Neuronal stem cell (in vitro differentiated cells): ENCODE measurements at regions not wholly inside any gene's neighbourhood (a gene's known extent, or its start where the extent isn't known, plus 50 kb on each side); places are given as distances from the start of the nearest gene placed in this dataset.
A peak's percentile ranks its signal among the peaks of the same experiment; 100 is the strongest.

ENCODE experiments used
- DNase-seq: peaks from one replicate; pipeline ENCODE4 v3.0.0-alpha.2; 2013; ENCODE audit warnings: low spot score
- H2AFZ ChIP-seq: one replicate; pipeline ENCODE4 v1.6.1; 2013; ENCODE audit warnings: mild to moderate bottlenecking, low read length, inconsistent platforms
- H2AK5ac ChIP-seq: 2 replicates; pipeline ENCODE4 v1.6.1; 2013; ENCODE audit warnings: low read depth, mild to moderate bottlenecking, inconsistent platforms, low read length, moderate library complexity, mixed read lengths
- H2BK120ac ChIP-seq: 2 replicates; pipeline ENCODE4 v1.6.1; 2013; ENCODE audit warnings: low read depth, mild to moderate bottlenecking, inconsistent platforms, low read length, moderate library complexity, mixed read lengths
- H2BK12ac ChIP-seq: one replicate; pipeline ENCODE4 v1.6.1; 2013; ENCODE audit warnings: low read length, inconsistent platforms
- H2BK15ac ChIP-seq: 2 replicates; pipeline ENCODE4 v1.6.1; 2013; ENCODE audit warnings: mild to moderate bottlenecking, low read length, inconsistent platforms, mixed read lengths
- H2BK5ac ChIP-seq: one replicate; pipeline ENCODE4 v1.6.1; 2013; ENCODE audit warnings: inconsistent platforms, mild to moderate bottlenecking, low read length, moderate library complexity
- H3K14ac ChIP-seq: one replicate; pipeline ENCODE4 v1.6.1; 2013; ENCODE audit warnings: low read length, inconsistent platforms
- H3K18ac ChIP-seq: 2 replicates; pipeline ENCODE4 v1.6.1; 2013; ENCODE audit warnings: low read length, inconsistent platforms
- H3K23ac ChIP-seq: 2 replicates; pipeline ENCODE4 v1.6.1; 2013; ENCODE audit warnings: low read depth, mild to moderate bottlenecking, mixed read lengths, low read length, inconsistent platforms; ENCODE audit not compliant: poor library complexity
- H3K27ac ChIP-seq: replicated peaks from 3 replicates; pipeline ENCODE4 v1.5.1; 2013; ENCODE audit warnings: low read length, inconsistent platforms
- H3K27me3 ChIP-seq, 3 experiments: 2 replicates each; pipeline ENCODE4 v1.6.1; 2013; ENCODE audit warnings: low read length in 3 of 3, mild to moderate bottlenecking in 2 of 3, inconsistent platforms in 1 of 3, low read depth in 1 of 3, mixed read lengths in 1 of 3, moderate library complexity in 1 of 3; ENCODE audit not compliant: control insufficient read depth in 3 of 3, insufficient read depth in 3 of 3
- H3K36me3 ChIP-seq, 2 donors: replicated peaks in 1 of 2; 2 replicates each; pipeline ENCODE4 v1.6.1; 2013; ENCODE audit warnings: low read length in 2 of 2; ENCODE audit not compliant: control insufficient read depth in 2 of 2, insufficient read depth in 2 of 2
- H3K4ac ChIP-seq: 2 replicates; pipeline ENCODE4 v1.6.1; 2013; ENCODE audit warnings: inconsistent platforms, mild to moderate bottlenecking, low read length, moderate library complexity
- H3K4me1 ChIP-seq, 2 donors: 1 replicate in 1 of 2; 2 replicates in 1 of 2; pipeline ENCODE4 v1.6.1; 2013; ENCODE audit warnings: low read length in 2 of 2, low read depth in 1 of 2; ENCODE audit not compliant: control insufficient read depth in 2 of 2, insufficient read depth in 1 of 2
- H3K4me2 ChIP-seq: one replicate; pipeline ENCODE4 v1.6.1; 2013; ENCODE audit warnings: mild to moderate bottlenecking, low read length, inconsistent platforms; ENCODE audit not compliant: insufficient read depth, poor library complexity, severe bottlenecking
- H3K4me3 ChIP-seq, 2 donors: 2 replicates each; pipeline ENCODE4 v1.5.1; 2013; ENCODE audit warnings: low read length in 2 of 2, mild to moderate bottlenecking in 2 of 2, inconsistent platforms in 1 of 2, moderate library complexity in 1 of 2
- H3K79me1 ChIP-seq: one replicate; pipeline ENCODE4 v1.6.1; 2013; ENCODE audit warnings: low read depth, mild to moderate bottlenecking, inconsistent platforms, low read length, moderate library complexity
- H3K9ac ChIP-seq: one replicate; pipeline ENCODE4 v1.6.1; 2013; ENCODE audit warnings: mild to moderate bottlenecking, low read depth, low read length, inconsistent platforms; ENCODE audit not compliant: poor library complexity
- H3K9me3 ChIP-seq, 2 donors: replicated peaks in 1 of 2; 2 replicates each; pipeline versions ENCODE3 to v1.6.1; 2013; ENCODE audit warnings: low read length in 2 of 2, mild to moderate bottlenecking in 2 of 2, inconsistent platforms in 1 of 2, low read depth in 1 of 2, mixed read lengths in 1 of 2, moderate library complexity in 1 of 2; ENCODE audit not compliant: control insufficient read depth in 2 of 2, insufficient read depth in 1 of 2
- H4K8ac ChIP-seq: one replicate; pipeline ENCODE4 v1.6.1; 2013; ENCODE audit warnings: low read depth, mild to moderate bottlenecking, inconsistent platforms, low read length, moderate library complexity
- H4K91ac ChIP-seq: one replicate; pipeline ENCODE4 v1.6.1; 2013; ENCODE audit warnings: low read length, low read depth, mild to moderate bottlenecking, inconsistent platforms; ENCODE audit not compliant: poor library complexity
- WGBS, 2 donors: extraction: QIAGEN DNeasy Blood & Tissue Kit; methylation state at CpG; one replicate each; pipeline ENCODE4 v1.1.7; 2013; ENCODE audit warnings: missing lambda C conversion rate in 2 of 2, mixed read lengths in 1 of 2; ENCODE audit not compliant: insufficient read length in 2 of 2, insufficient replicate concordance in 1 of 2; ENCODE audit errors: extremely low coverage in 2 of 2; 5-methylcytosine and 5-hydroxymethylcytosine counted together

DNA sequence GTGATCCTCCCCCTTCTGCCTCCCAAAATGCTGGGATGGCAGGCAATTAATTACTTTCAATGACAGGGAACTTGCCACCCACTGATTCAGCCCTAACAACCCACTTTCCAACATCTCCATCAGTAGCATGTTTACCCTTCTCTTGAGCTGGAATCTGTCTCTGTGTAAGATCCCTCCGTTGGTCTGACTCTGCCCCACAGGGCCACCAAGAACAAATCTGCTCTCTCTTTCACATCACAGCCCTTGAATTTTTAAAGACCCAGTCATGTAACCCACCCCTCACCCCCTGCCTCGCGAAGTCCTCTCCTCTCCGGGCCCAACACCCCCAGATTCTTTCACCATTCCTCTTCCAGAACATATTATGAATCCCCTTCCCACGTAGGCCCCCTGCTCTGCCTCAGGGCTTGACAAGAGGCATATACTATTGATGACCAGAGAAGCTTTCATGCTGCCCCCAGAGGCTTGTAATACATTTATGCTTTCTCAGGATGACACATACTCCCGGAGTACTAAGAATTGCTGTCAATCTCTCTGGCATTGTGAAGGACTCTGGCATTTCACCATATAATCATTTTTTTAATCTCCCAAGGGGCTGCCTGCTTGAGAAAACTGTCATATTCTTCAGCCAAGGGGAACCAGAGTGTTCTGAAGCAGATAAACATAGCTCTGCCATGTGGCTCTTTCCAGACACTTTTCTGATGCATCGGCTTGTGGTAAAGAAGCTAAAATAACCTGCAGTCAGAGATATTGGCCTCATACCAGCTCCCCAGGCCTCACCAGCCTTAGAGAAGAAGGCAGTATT lies 179.2 kb upstream of the AUTS2 start:
- H3K4me1 ChIP-seq = no peaks in the 10 kb centered on the region
- no peak overlapping the region for H3K27ac ChIP-seq
- H2BK5ac ChIP-seq = no peak overlapping the region
- H3K9me3 ChIP-seq = no peaks in the 10 kb centered on the region
- no peak overlapping the region for H3K9ac ChIP-seq
- H3K14ac ChIP-seq = no peak overlapping the region
- H3K4me3 ChIP-seq = no peak overlapping the region
- no CpG with 5 or more reads among the region's 7 CpGs for WGBS, 2 donors
- H3K27me3 ChIP-seq = no peaks in the 10 kb centered on the region
- H3K4ac ChIP-seq = no peak overlapping the region
- no peak for DNase-seq
- no peak overlapping the region for H4K91ac ChIP-seq
- H2AFZ ChIP-seq = peak overlapping the region; percentile 70
- H2BK120ac ChIP-seq = no peak overlapping the region
- H3K79me1 ChIP-seq = no peaks in the 10 kb centered on the region
- H3K36me3 ChIP-seq = no peaks in the 10 kb centered on the region
- H3K18ac ChIP-seq = no peak overlapping the region
- H3K4me2 ChIP-seq = no peak overlapping the region
- no peak overlapping the region for H2BK12ac ChIP-seq
- H4K8ac ChIP-seq = no peak overlapping the region
- H2AK5ac ChIP-seq = no peak overlapping the region
- H2BK15ac ChIP-seq = no peak overlapping the region
- H3K23ac ChIP-seq = no peak overlapping the region

DNA sequence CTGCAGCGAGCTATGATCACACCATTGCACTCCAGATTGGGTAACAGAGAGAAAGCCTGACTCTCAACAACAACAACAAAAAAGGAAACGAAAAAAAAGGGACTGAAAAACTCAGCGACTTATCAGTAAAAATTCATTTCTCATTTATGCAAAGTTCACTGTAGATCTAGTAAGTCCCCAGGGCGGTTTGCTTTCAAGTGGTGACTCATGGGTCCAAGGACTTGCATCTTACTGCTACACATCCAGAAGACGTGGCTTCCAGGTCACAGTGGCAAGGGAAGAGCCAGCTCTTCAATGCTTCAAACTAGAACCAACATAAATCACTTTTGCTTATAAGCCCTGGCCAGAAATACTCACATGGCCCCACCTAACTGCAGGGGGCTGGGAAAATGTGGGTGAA lies 178.3 kb upstream of the AUTS2 start:
- H2BK5ac ChIP-seq = no peak overlapping the region
- H3K4me3 ChIP-seq = no peak overlapping the region
- no peak overlapping the region for H3K4me2 ChIP-seq
- H3K4ac ChIP-seq = no peak overlapping the region
- no peak overlapping the region for H2BK15ac ChIP-seq
- no peak overlapping the region for H2BK12ac ChIP-seq
- H2BK120ac ChIP-seq = no peak overlapping the region
- no peak for DNase-seq
- no peak overlapping the region for H4K8ac ChIP-seq
- no peak overlapping the region for H2AFZ ChIP-seq
- no peak overlapping the region for H3K23ac ChIP-seq
- no peaks in the 10 kb centered on the region for H3K9me3 ChIP-seq
- no peaks in the 10 kb centered on the region for H3K27me3 ChIP-seq
- no peak overlapping the region for H2AK5ac ChIP-seq
- no peak overlapping the region for H3K9ac ChIP-seq
- H3K4me1 ChIP-seq = no peaks in the 10 kb centered on the region
- H4K91ac ChIP-seq = no peak overlapping the region
- no peaks in the 10 kb centered on the region for H3K79me1 ChIP-seq
- no CpG with 5 or more reads among the region's 5 CpGs for WGBS, 2 donors
- no peak overlapping the region for H3K18ac ChIP-seq
- no peaks in the 10 kb centered on the region for H3K36me3 ChIP-seq
- H3K27ac ChIP-seq = no peak overlapping the region
- H3K14ac ChIP-seq = no peak overlapping the region

DNA sequence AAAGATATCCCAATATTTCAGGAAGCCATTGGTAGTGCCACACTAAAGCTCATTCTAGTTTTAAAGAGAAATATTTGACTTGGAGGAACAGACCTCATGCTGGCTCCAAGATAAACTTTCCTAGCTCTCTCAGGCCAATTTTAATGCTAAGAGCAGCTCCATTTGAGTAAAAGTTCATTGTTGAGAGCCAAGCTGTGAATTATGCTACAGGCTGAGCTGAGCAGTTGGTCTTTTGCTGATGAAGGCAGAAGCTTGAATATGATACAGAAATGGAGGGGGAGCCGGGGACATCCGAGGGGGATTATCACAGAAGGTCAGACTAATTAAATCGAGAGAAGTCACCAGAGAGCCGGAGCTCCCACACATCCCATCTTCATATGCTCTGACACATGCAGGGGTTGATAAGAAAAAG lies 175.7 kb upstream of the AUTS2 start:
- no peak overlapping the region for H3K27ac ChIP-seq
- H3K9ac ChIP-seq = no peak overlapping the region
- H3K14ac ChIP-seq = no peak overlapping the region
- H2BK5ac ChIP-seq = no peak overlapping the region
- H2BK15ac ChIP-seq = no peak overlapping the region
- H3K4me3 ChIP-seq = no peak overlapping the region
- no peak overlapping the region for H2BK120ac ChIP-seq
- no peaks in the 10 kb centered on the region for H3K9me3 ChIP-seq
- H4K91ac ChIP-seq = no peak overlapping the region
- H3K4me1 ChIP-seq = no peaks in the 10 kb centered on the region
- H3K4ac ChIP-seq = no peak overlapping the region
- WGBS, 2 donors = no CpG with 5 or more reads among the region's 4 CpGs
- no peaks in the 10 kb centered on the region for H3K79me1 ChIP-seq
- DNase-seq = no peak
- H3K36me3 ChIP-seq = no peaks in the 10 kb centered on the region
- no peaks in the 10 kb centered on the region for H3K27me3 ChIP-seq
- no peak overlapping the region for H3K4me2 ChIP-seq
- H2BK12ac ChIP-seq = no peak overlapping the region
- peak overlapping the region; percentile 37 for H2AFZ ChIP-seq
- no peak overlapping the region for H3K23ac ChIP-seq
- no peak overlapping the region for H4K8ac ChIP-seq
- H2AK5ac ChIP-seq = no peak overlapping the region
- no peak overlapping the region for H3K18ac ChIP-seq

DNA sequence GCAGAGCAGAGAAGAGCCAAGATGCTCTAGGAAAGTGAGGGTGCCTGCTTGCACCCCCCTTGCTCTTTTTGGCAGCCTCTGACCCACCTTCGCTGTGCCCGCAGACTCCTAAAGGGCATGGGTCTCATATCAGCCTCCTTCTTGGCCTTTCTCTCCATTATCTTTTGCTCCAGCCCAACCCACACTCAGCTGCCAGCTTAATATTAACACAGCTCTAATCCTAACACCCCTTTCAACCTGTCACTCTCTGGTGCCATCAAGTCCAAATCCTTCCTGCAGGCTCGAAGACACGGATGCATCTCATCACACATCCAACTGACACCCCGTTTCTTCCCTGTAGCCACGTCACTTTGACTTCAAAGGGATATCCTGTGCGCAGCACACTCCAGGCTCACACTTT lies 171.6 kb upstream of the AUTS2 start:
- Histone ChIP-seq H3K4ac (no peak overlapping the region), H2BK12ac (no peak overlapping the region), H3K14ac (no peak overlapping the region), H2BK120ac (no peak overlapping the region), H3K27me3 (peaks cover 0 to 2% (median 0%) of the 10 kb centered on the region in 3 experiments), H3K9ac (no peak overlapping the region), H2BK15ac (no peak overlapping the region), H3K27ac (no peak overlapping the region), H3K23ac (no peak overlapping the region), H2BK5ac (no peak overlapping the region), H3K36me3 (no peaks in the 10 kb centered on the region), H2AK5ac (no peak overlapping the region), H3K9me3 (no peaks in the 10 kb centered on the region), H3K4me3 (no peak overlapping the region), H3K4me1 (peaks cover 0 to 10% of the 10 kb centered on the region in 2 donors), H3K18ac (no peak overlapping the region), H4K91ac (no peak overlapping the region), H4K8ac (no peak overlapping the region), H2AFZ (no peak overlapping the region), H3K79me1 (no peaks in the 10 kb centered on the region), H3K4me2 (no peak overlapping the region)
- no CpG with 5 or more reads among the region's 7 CpGs for WGBS, 2 donors
- no peak for DNase-seq
